ENCODE measurements at regions not wholly inside any gene's neighbourhood (a gene's known extent, or its start where the extent isn't known, plus 50 kb on each side); places are given as distances from the start of the nearest gene placed in this dataset.

DNA sequence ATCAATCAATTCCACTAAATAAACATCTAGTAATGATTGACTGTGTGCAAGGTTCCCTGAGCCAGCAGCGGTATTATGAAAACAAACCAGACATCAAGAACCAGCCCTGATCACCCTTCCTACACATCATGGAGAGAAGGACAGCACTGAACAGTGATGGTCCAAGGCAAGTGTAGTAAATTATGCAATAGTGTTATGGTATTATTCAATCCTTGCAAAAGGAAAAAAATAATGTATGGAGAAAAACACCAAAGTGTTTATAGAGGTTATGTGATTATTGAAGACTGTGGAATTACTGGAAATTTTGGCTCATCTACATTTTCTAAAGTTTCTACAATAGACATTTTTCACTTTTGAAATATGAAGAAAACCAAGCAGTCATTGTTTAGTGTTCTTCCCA is 105.3 kb downstream of the RCN1 start:
- TF ChIP-seq, protein P1, sequence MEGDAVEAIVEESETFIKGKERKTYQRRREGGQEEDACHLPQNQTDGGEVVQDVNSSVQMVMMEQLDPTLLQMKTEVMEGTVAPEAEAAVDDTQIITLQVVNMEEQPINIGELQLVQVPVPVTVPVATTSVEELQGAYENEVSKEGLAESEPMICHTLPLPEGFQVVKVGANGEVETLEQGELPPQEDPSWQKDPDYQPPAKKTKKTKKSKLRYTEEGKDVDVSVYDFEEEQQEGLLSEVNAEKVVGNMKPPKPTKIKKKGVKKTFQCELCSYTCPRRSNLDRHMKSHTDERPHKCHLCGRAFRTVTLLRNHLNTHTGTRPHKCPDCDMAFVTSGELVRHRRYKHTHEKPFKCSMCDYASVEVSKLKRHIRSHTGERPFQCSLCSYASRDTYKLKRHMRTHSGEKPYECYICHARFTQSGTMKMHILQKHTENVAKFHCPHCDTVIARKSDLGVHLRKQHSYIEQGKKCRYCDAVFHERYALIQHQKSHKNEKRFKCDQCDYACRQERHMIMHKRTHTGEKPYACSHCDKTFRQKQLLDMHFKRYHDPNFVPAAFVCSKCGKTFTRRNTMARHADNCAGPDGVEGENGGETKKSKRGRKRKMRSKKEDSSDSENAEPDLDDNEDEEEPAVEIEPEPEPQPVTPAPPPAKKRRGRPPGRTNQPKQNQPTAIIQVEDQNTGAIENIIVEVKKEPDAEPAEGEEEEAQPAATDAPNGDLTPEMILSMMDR (IDR thresholded peaks at IDR 0.05; ENCODE audit: borderline replicate concordance, extremely low read depth, low read length, poor library complexity, severe bottlenecking) = no peak
- TF ChIP-seq EZH2 (IDR thresholded peaks at IDR 0.05; ENCODE audit: borderline replicate concordance, low read depth, low read length, severe bottlenecking) = no peak

Data from DND-41 (cell line).